ENCODE measurements at regions not wholly inside any gene's neighbourhood (a gene's known extent, or its start where the extent isn't known, plus 50 kb on each side); places are given as distances from the start of the nearest gene placed in this dataset.

DNA sequence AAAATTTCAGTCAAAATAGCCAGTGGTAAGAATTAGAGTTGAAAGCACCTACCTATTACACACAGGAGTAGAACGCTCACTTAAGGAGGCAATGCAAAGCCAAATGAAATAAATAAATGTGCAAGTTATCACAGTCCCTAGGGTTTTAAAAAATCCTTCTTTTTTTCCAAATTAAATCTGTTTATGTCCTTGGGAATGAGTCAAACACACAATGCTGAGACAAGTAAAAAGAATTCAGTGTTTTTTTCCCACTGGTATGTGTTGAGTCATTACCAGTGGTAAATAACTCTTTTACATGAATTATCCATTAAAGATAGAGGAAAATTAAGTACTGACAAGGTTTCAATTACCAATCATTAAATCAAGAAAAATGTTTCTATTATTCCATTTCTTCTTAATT lies 438.6 kb downstream of the TNS3 start:
- DNase-seq (ENCODE audit: insufficient read length, low spot score) (no peak), FAIRE-seq (no peak)
- TF ChIP-seq PAX5 (IDR thresholded peaks at IDR 0.05; ENCODE audit: insufficient read depth, low read length, severe bottlenecking) (no peak), SPI1 (IDR thresholded peaks at IDR 0.05; ENCODE audit: low read depth, low read length) (no peak), POLR2A (IDR thresholded peaks at IDR 0.05; ENCODE audit: low read depth, low read length) (no peak), POLR2AphosphoS5 (IDR thresholded peaks at IDR 0.05; ENCODE audit: low read depth, low read length) (no peak), TAF1 (IDR thresholded peaks at IDR 0.05; ENCODE audit: low read depth, low read length) (no peak), POU2F2 (IDR thresholded peaks at IDR 0.05; ENCODE audit: low read depth, low read length) (no peak)

DNA sequence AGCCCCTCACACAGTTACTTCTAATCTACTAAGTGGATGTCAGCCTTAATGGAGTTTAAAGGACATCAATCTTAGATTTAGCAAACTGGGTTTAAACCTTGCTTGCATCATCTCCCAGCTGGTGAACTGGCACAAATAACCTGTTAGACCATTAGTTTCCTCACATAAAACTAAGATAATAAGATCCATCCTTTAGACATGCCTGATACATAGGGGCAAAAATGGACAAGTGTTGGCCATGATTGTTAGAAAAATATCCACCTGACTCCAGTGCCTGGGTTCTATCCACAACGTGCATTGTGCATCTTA lies 439.1 kb downstream of the TNS3 start:
- no peak for TF ChIP-seq PAX5 (IDR thresholded peaks at IDR 0.05; ENCODE audit: insufficient read depth, low read length, severe bottlenecking)
- TF ChIP-seq POU2F2 (IDR thresholded peaks at IDR 0.05; ENCODE audit: low read depth, low read length) = no peak
- TF ChIP-seq TAF1 (IDR thresholded peaks at IDR 0.05; ENCODE audit: low read depth, low read length) = no peak
- TF ChIP-seq SPI1 (IDR thresholded peaks at IDR 0.05; ENCODE audit: low read depth, low read length) = no peak
- TF ChIP-seq POLR2AphosphoS5 (IDR thresholded peaks at IDR 0.05; ENCODE audit: low read depth, low read length) = no peak
- no peak for TF ChIP-seq POLR2A (IDR thresholded peaks at IDR 0.05; ENCODE audit: low read depth, low read length)
- FAIRE-seq = no peak

DNA sequence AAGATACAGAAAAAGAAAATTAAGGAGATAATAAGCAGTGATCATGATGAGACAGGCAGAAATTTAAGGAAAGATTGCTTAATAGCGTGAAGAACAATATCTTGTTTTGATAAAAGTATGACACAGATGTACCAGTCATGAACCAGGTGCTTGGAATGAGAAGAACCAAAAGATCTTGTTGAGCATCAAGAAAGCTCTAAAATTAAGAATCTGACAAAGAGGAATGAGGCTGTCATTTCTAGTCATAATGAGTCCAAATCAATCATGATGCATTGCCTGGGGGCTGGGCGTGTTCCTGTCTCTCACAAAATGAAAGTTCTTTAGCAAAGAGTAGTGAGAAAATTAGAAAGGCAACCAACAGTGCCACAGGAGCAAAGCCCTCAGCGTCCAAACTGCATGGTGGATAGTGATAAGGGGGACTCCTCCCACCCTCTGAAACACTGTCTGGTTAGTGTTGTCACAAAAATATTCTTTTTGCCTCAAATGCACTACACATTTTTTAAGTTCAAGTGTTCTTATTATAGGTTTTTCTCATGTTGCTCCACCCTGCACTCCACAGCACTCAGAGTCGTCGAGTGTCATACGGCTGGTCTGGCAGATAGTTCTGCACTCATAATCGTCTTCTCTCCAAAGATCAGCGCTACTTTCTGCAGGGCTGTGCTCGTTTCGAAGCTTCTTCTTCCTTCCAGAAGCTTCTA lies 439.6 kb downstream of the TNS3 start:
- FAIRE-seq (no peak), DNase-seq (ENCODE audit: insufficient read length, low spot score) (no peak)
- no peak for TF ChIP-seq POLR2AphosphoS5 (IDR thresholded peaks at IDR 0.05; ENCODE audit: low read depth, low read length)
- TF ChIP-seq SPI1 (IDR thresholded peaks at IDR 0.05; ENCODE audit: low read depth, low read length) = no peak
- no peak for TF ChIP-seq TAF1 (IDR thresholded peaks at IDR 0.05; ENCODE audit: low read depth, low read length)
- TF ChIP-seq POU2F2 (IDR thresholded peaks at IDR 0.05; ENCODE audit: low read depth, low read length) = no peak
- no peak for TF ChIP-seq POLR2A (IDR thresholded peaks at IDR 0.05; ENCODE audit: low read depth, low read length)
- TF ChIP-seq PAX5 (IDR thresholded peaks at IDR 0.05; ENCODE audit: insufficient read depth, low read length, severe bottlenecking) = no peak

More for the DNA sequence above, 439.1 kb downstream of the TNS3 start:
- no peak for DNase-seq (ENCODE audit: insufficient read length, low spot score)

GRCh38 chr7:47132471-47132870 lies 449.4 kb downstream of the TNS3 start:
- no peak for FAIRE-seq
- TF ChIP-seq PAX5 (IDR thresholded peaks at IDR 0.05; ENCODE audit: insufficient read depth, low read length, severe bottlenecking) (no peak), POU2F2 (IDR thresholded peaks at IDR 0.05; ENCODE audit: low read depth, low read length) (no peak), POLR2AphosphoS5 (IDR thresholded peaks at IDR 0.05; ENCODE audit: low read depth, low read length) (no peak), POLR2A (IDR thresholded peaks at IDR 0.05; ENCODE audit: low read depth, low read length) (no peak)
- no peak for DNase-seq (ENCODE audit: insufficient read length, low spot score)

GRCh38 chr7:47128700-47129099 lies 453.2 kb downstream of the TNS3 start:
- no peak for FAIRE-seq
- no peak for TF ChIP-seq POU2F2 (IDR thresholded peaks at IDR 0.05; ENCODE audit: low read depth, low read length)
- no peak for TF ChIP-seq SPI1 (IDR thresholded peaks at IDR 0.05; ENCODE audit: low read depth, low read length)
- no peak for TF ChIP-seq PAX5 (IDR thresholded peaks at IDR 0.05; ENCODE audit: insufficient read depth, low read length, severe bottlenecking)
- no peak for TF ChIP-seq POLR2A (IDR thresholded peaks at IDR 0.05; ENCODE audit: low read depth, low read length)
- no peak for TF ChIP-seq POLR2AphosphoS5 (IDR thresholded peaks at IDR 0.05; ENCODE audit: low read depth, low read length)
- no peak for TF ChIP-seq TAF1 (IDR thresholded peaks at IDR 0.05; ENCODE audit: low read depth, low read length)
- DNase-seq (ENCODE audit: insufficient read length, low spot score) = no peak

DNA sequence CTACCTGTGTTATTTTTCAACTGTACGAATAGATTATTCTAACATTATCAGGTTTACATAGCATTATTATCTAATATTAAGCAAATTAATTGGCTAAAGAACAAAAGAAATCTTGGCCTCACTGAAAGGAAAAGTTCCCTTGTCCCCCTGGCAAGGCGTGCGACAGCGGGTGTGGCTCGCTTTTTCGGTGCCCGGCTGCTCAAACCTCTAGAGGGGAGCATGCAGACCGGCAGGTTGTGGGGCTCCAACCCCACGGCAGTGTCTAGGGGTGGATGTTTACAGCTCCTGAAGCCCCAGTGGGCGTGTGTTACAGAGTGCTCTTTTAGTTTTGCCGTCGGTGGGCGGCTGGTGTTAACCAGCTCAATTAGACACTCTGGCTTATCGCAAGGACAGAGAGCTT lies 456.4 kb downstream of the TNS3 start:
- no peak for FAIRE-seq
- TF ChIP-seq POU2F2 (IDR thresholded peaks at IDR 0.05; ENCODE audit: low read depth, low read length) (no peak), SPI1 (IDR thresholded peaks at IDR 0.05; ENCODE audit: low read depth, low read length) (no peak), PAX5 (IDR thresholded peaks at IDR 0.05; ENCODE audit: insufficient read depth, low read length, severe bottlenecking) (no peak), TAF1 (IDR thresholded peaks at IDR 0.05; ENCODE audit: low read depth, low read length) (no peak), POLR2AphosphoS5 (IDR thresholded peaks at IDR 0.05; ENCODE audit: low read depth, low read length) (no peak), POLR2A (IDR thresholded peaks at IDR 0.05; ENCODE audit: low read depth, low read length) (no peak)
- DNase-seq (ENCODE audit: insufficient read length, low spot score) = no peak

- DNase-seq (ENCODE audit: insufficient read length, low spot score) (no peak), FAIRE-seq (no peak)
- TF ChIP-seq TAF1 (IDR thresholded peaks at IDR 0.05; ENCODE audit: low read depth, low read length) (no peak), PAX5 (IDR thresholded peaks at IDR 0.05; ENCODE audit: insufficient read depth, low read length, severe bottlenecking) (no peak), POU2F2 (IDR thresholded peaks at IDR 0.05; ENCODE audit: low read depth, low read length) (no peak), POLR2AphosphoS5 (IDR thresholded peaks at IDR 0.05; ENCODE audit: low read depth, low read length) (no peak), POLR2A (IDR thresholded peaks at IDR 0.05; ENCODE audit: low read depth, low read length) (no peak), SPI1 (IDR thresholded peaks at IDR 0.05; ENCODE audit: low read depth, low read length) (no peak)
Observed at GRCh38 chr7:47119261-47119865, 462.5 kb downstream of the TNS3 start.

DNA sequence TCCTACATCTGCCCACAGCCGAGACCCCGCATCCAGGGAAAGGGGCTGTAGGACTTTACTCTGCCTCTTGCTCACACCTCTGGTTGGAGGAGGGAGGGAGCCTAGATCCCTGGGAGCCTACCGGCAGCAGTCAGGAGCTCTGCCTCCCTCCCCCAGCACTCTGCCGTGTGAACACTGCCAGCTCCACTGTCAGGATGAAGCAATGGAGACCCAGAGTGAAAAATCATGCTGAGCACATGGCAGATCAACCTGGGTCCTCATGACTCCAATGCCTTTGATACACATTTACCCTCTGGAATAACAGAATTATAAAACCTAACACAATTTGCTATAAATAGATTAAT lies 477.7 kb downstream of the TNS3 start:
- DNase-seq (ENCODE audit: insufficient read length, low spot score) = no peak
- no peak for FAIRE-seq
- no peak for TF ChIP-seq PAX5 (IDR thresholded peaks at IDR 0.05; ENCODE audit: insufficient read depth, low read length, severe bottlenecking)
- no peak for TF ChIP-seq POLR2A (IDR thresholded peaks at IDR 0.05; ENCODE audit: low read depth, low read length)
- no peak for TF ChIP-seq POU2F2 (IDR thresholded peaks at IDR 0.05; ENCODE audit: low read depth, low read length)
- no peak for TF ChIP-seq POLR2AphosphoS5 (IDR thresholded peaks at IDR 0.05; ENCODE audit: low read depth, low read length)
- TF ChIP-seq SPI1 (IDR thresholded peaks at IDR 0.05; ENCODE audit: low read depth, low read length) = no peak
- no peak for TF ChIP-seq TAF1 (IDR thresholded peaks at IDR 0.05; ENCODE audit: low read depth, low read length)

DNA sequence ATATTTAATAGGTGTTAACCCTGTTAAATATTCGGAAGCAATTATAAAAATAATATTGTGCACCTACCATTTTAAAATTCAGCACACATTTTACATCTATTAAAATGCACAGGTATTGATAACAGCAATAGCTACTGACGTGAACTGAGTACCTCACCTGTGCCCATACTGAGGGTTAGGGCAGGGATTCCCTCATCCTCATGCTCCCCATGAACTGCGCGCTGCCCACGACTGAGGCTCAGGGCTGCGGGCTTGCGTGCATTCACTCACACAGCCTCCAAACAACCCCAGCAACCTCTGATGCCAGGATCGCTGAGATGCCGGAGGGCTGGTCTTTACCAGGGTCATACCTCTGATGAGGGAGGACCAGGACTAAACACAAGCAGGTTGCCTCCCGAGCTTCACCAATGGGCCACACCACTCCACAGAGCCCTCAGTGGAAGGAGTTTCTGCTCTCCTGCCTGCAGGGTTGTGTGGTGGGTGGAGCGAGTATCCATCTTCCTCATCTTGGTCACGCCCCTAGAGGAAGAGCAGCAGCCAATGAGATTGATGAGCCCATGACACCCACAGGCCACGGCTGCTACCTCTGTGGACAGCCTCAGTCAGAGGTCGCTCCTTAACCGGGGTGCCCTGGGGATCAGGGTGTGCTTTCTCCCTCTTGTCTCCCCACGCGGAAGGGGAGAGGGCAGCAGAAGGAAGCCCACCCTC lies 478.3 kb downstream of the TNS3 start:
- FAIRE-seq = no peak
- DNase-seq (ENCODE audit: insufficient read length, low spot score) = no peak
- TF ChIP-seq TAF1 (IDR thresholded peaks at IDR 0.05; ENCODE audit: low read depth, low read length) (no peak), PAX5 (IDR thresholded peaks at IDR 0.05; ENCODE audit: insufficient read depth, low read length, severe bottlenecking) (no peak), POLR2AphosphoS5 (IDR thresholded peaks at IDR 0.05; ENCODE audit: low read depth, low read length) (no peak), SPI1 (IDR thresholded peaks at IDR 0.05; ENCODE audit: low read depth, low read length) (no peak), POU2F2 (IDR thresholded peaks at IDR 0.05; ENCODE audit: low read depth, low read length) (no peak), POLR2A (IDR thresholded peaks at IDR 0.05; ENCODE audit: low read depth, low read length) (no peak)
